GM12874 (cell line): ENCODE measurements at regions not wholly inside any gene's neighbourhood (a gene's known extent, or its start where the extent isn't known, plus 50 kb on each side); places are given as distances from the start of the nearest gene placed in this dataset.

ENCODE experiments used
- CTCF ChIP-seq: IDR thresholded peaks from 2 replicates; pipeline ENCODE4 v1.5.1; 2011; ENCODE audit warnings: low read depth, mild to moderate bottlenecking, control low read depth, low read length, moderate library complexity; ENCODE audit not compliant: insufficient read depth

- TF ChIP-seq CTCF: no peak
These were observed 101.4 kb downstream of the ADRA2C start for GRCh38 chr4:3867403-3868100.

GRCh38 chr4:3868211-3869173 lies 102.3 kb downstream of the ADRA2C start:
- no peak for TF ChIP-seq CTCF

GRCh38 chr4:3869174-3869572 lies 103.0 kb downstream of the ADRA2C start:
- TF ChIP-seq CTCF: no peak

GRCh38 chr4:3869661-3870566 lies 103.7 kb downstream of the ADRA2C start:
- TF ChIP-seq CTCF: no peak

GRCh38 chr4:3870567-3870962 lies 104.4 kb downstream of the ADRA2C start:
- TF ChIP-seq CTCF: no peak

GRCh38 chr4:3871181-3871852 lies 105.1 kb downstream of the ADRA2C start:
- no peak for TF ChIP-seq CTCF
